CD4-positive, alpha-beta T cell (primary cell): ENCODE measurements at regions not wholly inside any gene's neighbourhood (a gene's known extent, or its start where the extent isn't known, plus 50 kb on each side); places are given as distances from the start of the nearest gene placed in this dataset.

Source experiments
- ATAC-seq: fragments of 200-7000 bp; cut with Tn5 transposase; one replicate; pipeline ENCODE4 v1.10.0; 2022; ENCODE audit warnings: mild to moderate bottlenecking; ENCODE audit not compliant: poor library complexity
- CTCF ChIA-PET: fragments of 350-600 bp; sonication (Branson Sonifier 250); formaldehyde crosslinking; loops from one replicate; lab custom pipeline; 2021; ENCODE audit warnings: antibody characterized with exemption, inconsistent platforms; lab: Charles Lee
- POLR2A ChIA-PET: fragments of 350-600 bp; sonication (Branson Sonifier 250); formaldehyde crosslinking; loops from one replicate; lab custom pipeline; 2021; ENCODE audit warnings: antibody characterized with exemption, inconsistent platforms; lab: Charles Lee
- DNase-seq, 14 experiments: peaks; one replicate each; pipeline ENCODE4 v3.0.0-alpha.2; 2013 to 2020; ENCODE audit warnings: mixed read lengths in 2 of 14
- H3K27ac ChIP-seq, 2 donors: one replicate each; pipeline versions ENCODE4 v1.5.1 to v1.7.0; 2013; ENCODE audit warnings: low read length in 2 of 2, low read depth in 1 of 2, mild to moderate bottlenecking in 1 of 2
- H3K27me3 ChIP-seq, 2 experiments: 1 replicate in 1 of 2; 2 replicates in 1 of 2; pipeline versions ENCODE4 v1.6.1 to v1.7.0; 2013; ENCODE audit warnings: low read length in 2 of 2, control low read depth in 1 of 2, mild to moderate bottlenecking in 1 of 2, moderate library complexity in 1 of 2; ENCODE audit not compliant: insufficient read depth in 2 of 2, control insufficient read depth in 1 of 2
- H3K36me3 ChIP-seq: one replicate; pipeline ENCODE4 v1.6.1; 2013; ENCODE audit warnings: low read length, control low read depth; ENCODE audit not compliant: insufficient read depth
- H3K4me1 ChIP-seq: one replicate; pipeline ENCODE4 v1.6.1; 2013; ENCODE audit warnings: low read length, control low read depth; ENCODE audit not compliant: insufficient read depth
- H3K4me3 ChIP-seq: one replicate; pipeline ENCODE4 v1.5.1; 2013; ENCODE audit warnings: mild to moderate bottlenecking, low read length, moderate library complexity
- H3K9me3 ChIP-seq, 2 experiments: 1 replicate in 1 of 2; 2 replicates in 1 of 2; pipeline versions ENCODE4 v1.6.1 to v1.7.0; 2013; ENCODE audit warnings: low read length in 2 of 2, mild to moderate bottlenecking in 2 of 2, control low read depth in 1 of 2, moderate library complexity in 1 of 2; ENCODE audit not compliant: control insufficient read depth in 1 of 2, insufficient read depth in 1 of 2
- H3K27ac Mint-ChIP-seq: one replicate; pipeline ENCODE4 v1.8.0; 2020; ENCODE audit warnings: mixed read lengths
- H3K27me3 Mint-ChIP-seq: one replicate; pipeline ENCODE4 v1.8.0; 2021; ENCODE audit warnings: mixed read lengths
- H3K36me3 Mint-ChIP-seq: one replicate; pipeline ENCODE4 v1.8.0; 2021; ENCODE audit warnings: low read depth, mixed read lengths
- H3K4me1 Mint-ChIP-seq: one replicate; pipeline ENCODE4 v1.8.0; 2021; ENCODE audit warnings: low read depth, mixed read lengths
- H3K4me3 Mint-ChIP-seq: one replicate; pipeline ENCODE4 v1.8.0; 2020; ENCODE audit warnings: mild to moderate bottlenecking, mixed read lengths
- H3K9me3 Mint-ChIP-seq: one replicate; pipeline ENCODE4 v1.8.0; 2020; ENCODE audit warnings: mixed read lengths
- intact Hi-C, 2 experiments: fragments of 100-400 bp; cut with DNase I in 1 of 2; cut with micrococcal nuclease in 1 of 2; formaldehyde crosslinking; loops; one replicate each; pipeline versions ENCODE4 v1.15.1 to v1.9.0; 2023 to 2025; cut with DNase I, micrococcal nuclease
- TF ChIP-seq, protein P1 (sequence below): fragments of 200-600 bp; IDR thresholded peaks from one replicate; pipeline ENCODE4 v1.8.0; 2022; ENCODE audit warnings: antibody characterized with exemption, mild to moderate bottlenecking

DNA sequence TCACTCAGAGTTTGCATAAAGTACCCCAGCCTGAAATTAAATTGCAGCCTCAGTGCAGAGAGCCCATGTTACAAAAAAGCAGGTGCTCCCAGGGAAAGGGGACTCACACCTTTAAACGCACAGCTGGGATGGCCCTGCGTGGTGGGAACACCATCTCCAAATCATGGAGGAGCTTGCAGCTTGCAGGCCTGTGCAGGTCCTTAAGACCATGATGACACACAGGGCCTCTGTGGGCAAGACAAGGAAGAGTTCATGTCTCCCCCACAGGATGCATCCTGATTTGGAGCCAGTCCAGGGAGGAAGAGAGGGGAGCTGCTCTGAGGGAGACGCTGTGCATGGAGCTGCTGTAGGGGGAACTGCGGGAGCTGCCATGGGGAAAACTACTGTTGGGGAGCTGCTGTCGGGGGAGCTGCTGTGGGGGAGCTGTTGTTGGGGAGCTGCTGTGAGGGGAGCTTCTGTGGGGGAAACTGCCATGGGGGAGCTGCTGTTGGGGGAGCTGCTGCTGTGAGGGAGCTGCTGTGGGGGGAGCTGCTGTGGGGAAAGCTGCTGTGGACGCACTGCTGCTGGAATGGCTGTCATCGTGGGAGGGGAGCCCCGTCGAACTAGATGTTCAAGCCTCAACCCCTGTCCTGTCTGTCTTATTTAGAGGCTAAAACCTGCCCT, 113.9 kb downstream of the MATN1 start:
- CTCF ChIA-PET, result no interaction called here
- Mint-ChIP-seq H3K4me3 (no peak overlapping the region), H3K36me3 (no peaks in the 10 kb centered on the region), H3K27ac (no peak overlapping the region), H3K27me3 (peaks cover 27% of the 10 kb centered on the region), H3K9me3 (no peaks in the 10 kb centered on the region), H3K4me1 (no peaks in the 10 kb centered on the region)
- DNase-seq, result no peak
- Histone ChIP-seq H3K4me1 (no peaks in the 10 kb centered on the region), H3K27ac (no peak overlapping the region), H3K36me3 (no peaks in the 10 kb centered on the region), H3K9me3 (no peaks in the 10 kb centered on the region), H3K27me3 (no peaks in the 10 kb centered on the region), H3K4me3 (no peak overlapping the region)
- ATAC-seq, result no peak
- TF ChIP-seq, protein P1, sequence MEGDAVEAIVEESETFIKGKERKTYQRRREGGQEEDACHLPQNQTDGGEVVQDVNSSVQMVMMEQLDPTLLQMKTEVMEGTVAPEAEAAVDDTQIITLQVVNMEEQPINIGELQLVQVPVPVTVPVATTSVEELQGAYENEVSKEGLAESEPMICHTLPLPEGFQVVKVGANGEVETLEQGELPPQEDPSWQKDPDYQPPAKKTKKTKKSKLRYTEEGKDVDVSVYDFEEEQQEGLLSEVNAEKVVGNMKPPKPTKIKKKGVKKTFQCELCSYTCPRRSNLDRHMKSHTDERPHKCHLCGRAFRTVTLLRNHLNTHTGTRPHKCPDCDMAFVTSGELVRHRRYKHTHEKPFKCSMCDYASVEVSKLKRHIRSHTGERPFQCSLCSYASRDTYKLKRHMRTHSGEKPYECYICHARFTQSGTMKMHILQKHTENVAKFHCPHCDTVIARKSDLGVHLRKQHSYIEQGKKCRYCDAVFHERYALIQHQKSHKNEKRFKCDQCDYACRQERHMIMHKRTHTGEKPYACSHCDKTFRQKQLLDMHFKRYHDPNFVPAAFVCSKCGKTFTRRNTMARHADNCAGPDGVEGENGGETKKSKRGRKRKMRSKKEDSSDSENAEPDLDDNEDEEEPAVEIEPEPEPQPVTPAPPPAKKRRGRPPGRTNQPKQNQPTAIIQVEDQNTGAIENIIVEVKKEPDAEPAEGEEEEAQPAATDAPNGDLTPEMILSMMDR, result no peak
- POLR2A ChIA-PET, result no interaction called here
- intact Hi-C loops, result no loop called here

DNA sequence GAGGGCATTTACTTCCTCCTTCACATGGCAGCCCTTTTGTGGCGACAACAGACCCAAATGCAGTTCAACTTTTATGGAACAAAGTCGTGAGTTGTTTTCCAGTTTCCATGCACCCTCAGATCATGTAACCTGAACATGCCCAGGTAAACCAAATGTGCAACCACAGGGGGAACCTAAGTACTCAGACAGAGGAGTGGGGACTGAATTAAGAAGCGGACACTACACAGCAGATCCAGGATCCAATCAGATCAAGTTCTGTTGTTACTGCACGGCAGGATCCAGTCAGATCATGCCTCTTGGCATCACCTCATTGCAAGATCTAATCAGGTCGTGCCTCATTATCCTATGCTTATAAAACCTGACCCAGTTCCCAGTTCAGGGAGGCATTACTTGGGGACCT, 115.7 kb downstream of the MATN1 start:
- CTCF ChIA-PET, result no interaction called here
- TF ChIP-seq, protein P1, result no peak

GRCh38 chr1:30606166-30606565, 117.2 kb downstream of the MATN1 start:
- TF ChIP-seq, protein P1, result no peak
- no peaks in the 10 kb centered on the region for H3K9me3 Mint-ChIP-seq
- no peak overlapping the region for H3K4me3 Mint-ChIP-seq
- H3K4me1 Mint-ChIP-seq, result no peaks in the 10 kb centered on the region
- ATAC-seq (no peak), DNase-seq (no peak)
- H3K36me3 Mint-ChIP-seq, result no peaks in the 10 kb centered on the region
- Histone ChIP-seq H3K27me3 (no peaks in the 10 kb centered on the region), H3K27ac (no peak overlapping the region), H3K9me3 (peaks cover 0 to 4% of the 10 kb centered on the region in 2 experiments), H3K4me3 (no peak overlapping the region), H3K36me3 (no peaks in the 10 kb centered on the region), H3K4me1 (no peaks in the 10 kb centered on the region)
- CTCF ChIA-PET, result no interaction called here
- H3K27me3 Mint-ChIP-seq, result peaks cover 26% of the 10 kb centered on the region
- H3K27ac Mint-ChIP-seq, result no peak overlapping the region
- intact Hi-C loops, result no loop called here
- POLR2A ChIA-PET, result no interaction called here

More for the DNA sequence above, 115.7 kb downstream of the MATN1 start:
- DNase-seq (no peak), ATAC-seq (no peak)
- H3K27me3 Mint-ChIP-seq, result peaks cover 32% of the 10 kb centered on the region
- Histone ChIP-seq H3K4me1 (no peaks in the 10 kb centered on the region), H3K9me3 (no peaks in the 10 kb centered on the region), H3K27me3 (no peaks in the 10 kb centered on the region), H3K4me3 (no peak overlapping the region), H3K36me3 (no peaks in the 10 kb centered on the region), H3K27ac (no peak overlapping the region)
- POLR2A ChIA-PET, result no interaction called here
- intact Hi-C loops, result no loop called here
- no peaks in the 10 kb centered on the region for H3K36me3 Mint-ChIP-seq
- H3K4me1 Mint-ChIP-seq, result no peaks in the 10 kb centered on the region
- no peak overlapping the region for H3K4me3 Mint-ChIP-seq
- H3K27ac Mint-ChIP-seq, result no peak overlapping the region
- H3K9me3 Mint-ChIP-seq, result no peaks in the 10 kb centered on the region
